ENCODE measurements at regions not wholly inside any gene's neighbourhood (a gene's known extent, or its start where the extent isn't known, plus 50 kb on each side); places are given as distances from the start of the nearest gene placed in this dataset.

DNA sequence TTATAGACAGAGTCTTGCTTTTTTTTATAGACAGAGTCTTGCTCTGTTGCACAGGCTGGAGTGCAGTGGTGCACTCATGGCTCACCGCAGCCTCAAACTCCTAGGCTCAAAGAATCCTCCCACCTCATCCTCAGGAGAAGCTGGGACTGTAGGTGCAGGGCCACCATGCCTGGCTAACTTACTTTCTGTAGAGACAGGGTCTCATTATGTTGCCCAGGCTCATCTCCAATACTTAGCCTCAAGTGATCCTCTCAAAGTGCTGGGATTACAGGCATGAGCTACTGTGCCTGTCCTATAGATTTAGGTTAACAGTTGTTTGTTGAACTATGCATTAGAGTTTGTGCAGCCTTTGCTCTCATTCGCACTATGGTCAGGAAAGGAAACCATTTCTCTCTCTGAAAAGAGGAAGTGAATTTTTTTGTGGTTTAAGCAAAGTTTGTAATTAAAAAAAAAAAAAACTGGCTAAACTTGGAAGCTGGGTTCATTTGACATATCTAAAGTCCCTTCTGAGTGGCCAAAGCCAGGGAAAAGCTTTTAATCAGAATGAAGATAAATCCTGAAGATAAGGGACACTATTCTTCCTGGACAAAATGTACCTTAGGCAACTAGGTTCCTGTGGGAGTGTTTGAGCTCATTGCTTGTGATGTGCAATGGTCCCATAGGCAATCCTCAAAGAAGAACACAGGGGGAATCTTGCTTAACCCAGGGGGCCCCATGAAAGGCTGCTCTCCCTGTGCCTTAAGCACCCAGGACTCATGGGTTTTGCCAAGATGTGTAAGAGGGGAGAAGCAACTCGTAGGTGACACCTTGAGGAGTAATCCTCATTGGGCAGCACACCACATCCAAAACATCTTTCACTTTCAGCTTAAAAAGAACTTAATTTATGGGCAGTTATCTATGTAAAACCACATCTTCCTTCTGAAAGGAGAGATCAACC is 201.7 kb downstream of the MREG start (continued):
- TF ChIP-seq, protein P1, sequence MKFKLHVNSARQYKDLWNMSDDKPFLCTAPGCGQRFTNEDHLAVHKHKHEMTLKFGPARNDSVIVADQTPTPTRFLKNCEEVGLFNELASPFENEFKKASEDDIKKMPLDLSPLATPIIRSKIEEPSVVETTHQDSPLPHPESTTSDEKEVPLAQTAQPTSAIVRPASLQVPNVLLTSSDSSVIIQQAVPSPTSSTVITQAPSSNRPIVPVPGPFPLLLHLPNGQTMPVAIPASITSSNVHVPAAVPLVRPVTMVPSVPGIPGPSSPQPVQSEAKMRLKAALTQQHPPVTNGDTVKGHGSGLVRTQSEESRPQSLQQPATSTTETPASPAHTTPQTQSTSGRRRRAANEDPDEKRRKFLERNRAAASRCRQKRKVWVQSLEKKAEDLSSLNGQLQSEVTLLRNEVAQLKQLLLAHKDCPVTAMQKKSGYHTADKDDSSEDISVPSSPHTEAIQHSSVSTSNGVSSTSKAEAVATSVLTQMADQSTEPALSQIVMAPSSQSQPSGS (IDR thresholded peaks at IDR 0.05; ENCODE audit: low read length) = peak; percentile 52; the same call in 1 of the 2 replicates
- TF ChIP-seq ZNF384 (IDR thresholded peaks at IDR 0.05; ENCODE audit: borderline replicate concordance, low read depth, low read length) = peak; percentile 95
- TF ChIP-seq, protein P2, sequence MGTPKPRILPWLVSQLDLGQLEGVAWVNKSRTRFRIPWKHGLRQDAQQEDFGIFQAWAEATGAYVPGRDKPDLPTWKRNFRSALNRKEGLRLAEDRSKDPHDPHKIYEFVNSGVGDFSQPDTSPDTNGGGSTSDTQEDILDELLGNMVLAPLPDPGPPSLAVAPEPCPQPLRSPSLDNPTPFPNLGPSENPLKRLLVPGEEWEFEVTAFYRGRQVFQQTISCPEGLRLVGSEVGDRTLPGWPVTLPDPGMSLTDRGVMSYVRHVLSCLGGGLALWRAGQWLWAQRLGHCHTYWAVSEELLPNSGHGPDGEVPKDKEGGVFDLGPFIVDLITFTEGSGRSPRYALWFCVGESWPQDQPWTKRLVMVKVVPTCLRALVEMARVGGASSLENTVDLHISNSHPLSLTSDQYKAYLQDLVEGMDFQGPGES (IDR thresholded peaks at IDR 0.05) = no peak
- TF ChIP-seq STAT1 (conservative IDR thresholded peaks at IDR 0.05) = no peak
- TF ChIP-seq, protein P3, sequence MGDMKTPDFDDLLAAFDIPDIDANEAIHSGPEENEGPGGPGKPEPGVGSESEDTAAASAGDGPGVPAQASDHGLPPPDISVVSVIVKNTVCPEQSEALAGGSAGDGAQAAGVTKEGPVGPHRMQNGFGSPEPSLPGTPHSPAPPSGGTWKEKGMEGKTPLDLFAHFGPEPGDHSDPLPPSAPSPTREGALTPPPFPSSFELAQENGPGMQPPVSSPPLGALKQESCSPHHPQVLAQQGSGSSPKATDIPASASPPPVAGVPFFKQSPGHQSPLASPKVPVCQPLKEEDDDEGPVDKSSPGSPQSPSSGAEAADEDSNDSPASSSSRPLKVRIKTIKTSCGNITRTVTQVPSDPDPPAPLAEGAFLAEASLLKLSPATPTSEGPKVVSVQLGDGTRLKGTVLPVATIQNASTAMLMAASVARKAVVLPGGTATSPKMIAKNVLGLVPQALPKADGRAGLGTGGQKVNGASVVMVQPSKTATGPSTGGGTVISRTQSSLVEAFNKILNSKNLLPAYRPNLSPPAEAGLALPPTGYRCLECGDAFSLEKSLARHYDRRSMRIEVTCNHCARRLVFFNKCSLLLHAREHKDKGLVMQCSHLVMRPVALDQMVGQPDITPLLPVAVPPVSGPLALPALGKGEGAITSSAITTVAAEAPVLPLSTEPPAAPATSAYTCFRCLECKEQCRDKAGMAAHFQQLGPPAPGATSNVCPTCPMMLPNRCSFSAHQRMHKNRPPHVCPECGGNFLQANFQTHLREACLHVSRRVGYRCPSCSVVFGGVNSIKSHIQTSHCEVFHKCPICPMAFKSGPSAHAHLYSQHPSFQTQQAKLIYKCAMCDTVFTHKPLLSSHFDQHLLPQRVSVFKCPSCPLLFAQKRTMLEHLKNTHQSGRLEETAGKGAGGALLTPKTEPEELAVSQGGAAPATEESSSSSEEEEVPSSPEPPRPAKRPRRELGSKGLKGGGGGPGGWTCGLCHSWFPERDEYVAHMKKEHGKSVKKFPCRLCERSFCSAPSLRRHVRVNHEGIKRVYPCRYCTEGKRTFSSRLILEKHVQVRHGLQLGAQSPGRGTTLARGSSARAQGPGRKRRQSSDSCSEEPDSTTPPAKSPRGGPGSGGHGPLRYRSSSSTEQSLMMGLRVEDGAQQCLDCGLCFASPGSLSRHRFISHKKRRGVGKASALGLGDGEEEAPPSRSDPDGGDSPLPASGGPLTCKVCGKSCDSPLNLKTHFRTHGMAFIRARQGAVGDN (IDR thresholded peaks at IDR 0.05) = 0 out of 2 replicates have a peak, but pooled peaks have one; percentile 46
- 0 out of 4 replicates have a peak, but pooled peaks of 1 of the 2 experiments have one; percentile 4 for TF ChIP-seq BHLHE40 (IDR thresholded peaks at IDR 0.05; ENCODE audit: borderline replicate concordance in 1 of 2, low read depth in 2 of 2, low read length in 1 of 2)
- TF ChIP-seq ZNF207 (IDR thresholded peaks at IDR 0.05; ENCODE audit: borderline replicate concordance) = 0 out of 2 replicates have a peak, but pooled peaks have one; percentile 23
- peak; percentile 50 for TF ChIP-seq ATF7 (IDR thresholded peaks at IDR 0.05; ENCODE audit: low read depth)
- no peak for TF ChIP-seq MAX (IDR thresholded peaks at IDR 0.05; ENCODE audit: low read depth, low read length)
- TF ChIP-seq EP300 (IDR thresholded peaks at IDR 0.05; ENCODE audit: borderline replicate concordance in 1 of 2, control insufficient read depth in 1 of 2, low read depth in 2 of 2, low read length in 2 of 2) = peak in 1 of 2 experiments; percentile 87; a peak in 2 of 4 replicates
- TF ChIP-seq IKZF2 (IDR thresholded peaks at IDR 0.05) = peak; percentile 89
- no peak for TF ChIP-seq NFYB (IDR thresholded peaks at IDR 0.05; ENCODE audit: insufficient read depth, low read depth, low read length)
- 0 out of 2 replicates have a peak, but pooled peaks have one; percentile 33 for TF ChIP-seq CREM (IDR thresholded peaks at IDR 0.05; ENCODE audit: low read depth)
- TF ChIP-seq SIN3A (IDR thresholded peaks at IDR 0.05; ENCODE audit: low read depth, low read length) = no peak
- peak; percentile 80 for TF ChIP-seq BCL11A (IDR thresholded peaks at IDR 0.05; ENCODE audit: low read depth, low read length)
- no peak for TF ChIP-seq SMAD5 (IDR thresholded peaks at IDR 0.05; ENCODE audit: low read depth)
- peak; percentile 33; the same call in 1 of the 2 replicates for TF ChIP-seq JUNB (IDR thresholded peaks at IDR 0.05)
- peak; percentile 96 for TF ChIP-seq RUNX3 (IDR thresholded peaks at IDR 0.05; ENCODE audit: low read length)
- TF ChIP-seq NR2C2 (IDR thresholded peaks at IDR 0.05; ENCODE audit: borderline replicate concordance, control insufficient read depth, insufficient read length, low read depth) = no peak
- TF ChIP-seq TCF12 (IDR thresholded peaks at IDR 0.05; ENCODE audit: low read depth, low read length) = 0 out of 2 replicates have a peak, but pooled peaks have one; percentile 6
- TF ChIP-seq ZNF217 (IDR thresholded peaks at IDR 0.05) = no peak
